H1 (cell line): ENCODE measurements at regions not wholly inside any gene's neighbourhood (a gene's known extent, or its start where the extent isn't known, plus 50 kb on each side); places are given as distances from the start of the nearest gene placed in this dataset.

Experiments
- CTCF ChIA-PET: fragments of 300-600 bp; sonication (Branson Sonifier 250); formaldehyde crosslinking; loops from one replicate; lab custom pipeline; 2021; ENCODE audit not compliant: partially characterized antibody; lab: Charles Lee
- POLR2A ChIA-PET: fragments of 300-600 bp; sonication (Branson Sonifier 250); formaldehyde crosslinking; loops from one replicate; lab custom pipeline; 2021; ENCODE audit warnings: inconsistent platforms; ENCODE audit not compliant: partially characterized antibody; lab: Charles Lee
- DNase-seq, 2 experiments: peaks; one replicate each; pipeline versions ENCODE4 v3.0.0 to v3.0.0-alpha.2; 2010 to 2022; ENCODE audit warnings: low spot score in 2 of 2, low read depth in 1 of 2, mixed read lengths in 1 of 2
- FAIRE-seq: peaks from 2 replicates; lab custom pipeline; 2011; peaks lifted over from hg19 to GRCh38; lab: Jason Lieb, UNC
- H2AFZ ChIP-seq: 2 replicates; pipeline ENCODE4 v1.8.1; 2012; ENCODE audit warnings: low read length, inconsistent platforms
- H2AK5ac ChIP-seq: 2 replicates; pipeline ENCODE4 v1.6.1; 2013; ENCODE audit warnings: low read depth, low read length
- H2BK120ac ChIP-seq: replicated peaks from 2 replicates; pipeline ENCODE3; 2013; ENCODE audit warnings: low read depth, low read length, inconsistent platforms
- H2BK12ac ChIP-seq: 2 replicates; pipeline ENCODE4 v1.6.1; 2013; ENCODE audit warnings: low read depth, low read length
- H2BK15ac ChIP-seq: 2 replicates; pipeline ENCODE4 v1.6.1; 2013; ENCODE audit warnings: low read length
- H2BK20ac ChIP-seq: 2 replicates; pipeline ENCODE4 v1.6.1; 2013; ENCODE audit warnings: low read length
- H2BK5ac ChIP-seq: 2 replicates; pipeline ENCODE4 v1.6.1; 2013; ENCODE audit warnings: low read depth, low read length
- H3K14ac ChIP-seq: 2 replicates; pipeline ENCODE4 v1.6.1; 2013; ENCODE audit warnings: inconsistent platforms; ENCODE audit not compliant: insufficient read length
- H3K18ac ChIP-seq: 2 replicates; pipeline ENCODE4 v1.6.1; 2013; ENCODE audit warnings: low read length; ENCODE audit errors: extremely low read depth
- H3K23ac ChIP-seq: 2 replicates; pipeline ENCODE4 v1.6.1; 2013; ENCODE audit warnings: inconsistent platforms; ENCODE audit not compliant: insufficient read length
- H3K23me2 ChIP-seq: 2 replicates; pipeline ENCODE4 v1.6.1; 2013; ENCODE audit warnings: low read depth, low read length
- H3K27ac ChIP-seq: 2 replicates; pipeline ENCODE4 v1.6.1; 2011; ENCODE audit warnings: low read depth, low read length, inconsistent platforms
- H3K27me3 ChIP-seq, 4 experiments: replicated peaks in 1 of 4; 1 replicate in 1 of 4; 2 replicates in 3 of 4; pipeline versions ENCODE4 v1.6.1 to v1.8.1; 2011 to 2013; ENCODE audit warnings: low read length in 3 of 4, mild to moderate bottlenecking in 3 of 4, inconsistent platforms in 2 of 4, mixed read lengths in 2 of 4, moderate library complexity in 1 of 4; ENCODE audit not compliant: control insufficient read depth in 3 of 4, insufficient read depth in 3 of 4; ENCODE audit errors: extremely low read depth in 1 of 4
- H3K36me3 ChIP-seq, 4 experiments: 2 replicates each; pipeline versions ENCODE4 v1.6.1 to v1.8.1; 2011 to 2013; ENCODE audit warnings: mild to moderate bottlenecking in 4 of 4, low read length in 3 of 4, moderate library complexity in 2 of 4, control low read depth in 1 of 4, inconsistent platforms in 1 of 4; ENCODE audit not compliant: insufficient read depth in 4 of 4, control insufficient read depth in 2 of 4
- H3K4ac ChIP-seq: replicated peaks from 2 replicates; pipeline ENCODE3; 2013; ENCODE audit warnings: low read length, low read depth, mixed read lengths, inconsistent platforms; ENCODE audit not compliant: insufficient read length
- H3K4me1 ChIP-seq, 4 experiments: replicated peaks in 1 of 4; 1 replicate in 1 of 4; 2 replicates in 3 of 4; pipeline versions ENCODE4 v1.6.1 to v1.8.1; 2011 to 2013; ENCODE audit warnings: low read length in 3 of 4, inconsistent platforms in 2 of 4, mixed read lengths in 1 of 4; ENCODE audit not compliant: insufficient read depth in 4 of 4, control insufficient read depth in 3 of 4
- H3K4me2 ChIP-seq, 2 experiments: 2 replicates each; pipeline versions ENCODE4 v1.6.1 to v1.8.1; 2011 to 2013; ENCODE audit warnings: low read depth in 2 of 2, low read length in 2 of 2, control low read depth in 1 of 2, inconsistent platforms in 1 of 2, mild to moderate bottlenecking in 1 of 2; ENCODE audit not compliant: insufficient read depth in 1 of 2
- H3K4me3 ChIP-seq, 4 experiments: fragments of 200-600, 300-600 bp in 1 of 4; sonication (generic), shearing (Covaris generic), sonication (Bioruptor Twin) in 1 of 4; 2 replicates each; pipeline versions ENCODE4 v1.5.1 to v1.8.1; 2011 to 2016; ENCODE audit warnings: low read length in 4 of 4, low read depth in 3 of 4, control low read depth in 2 of 4, inconsistent platforms in 2 of 4, mild to moderate bottlenecking in 2 of 4, mixed read lengths in 1 of 4, moderate library complexity in 1 of 4; ENCODE audit not compliant: insufficient read depth in 2 of 4; ENCODE audit errors: extremely low read depth in 1 of 4
- H3K56ac ChIP-seq: replicated peaks from 2 replicates; pipeline ENCODE3; 2013; ENCODE audit warnings: low read depth, mild to moderate bottlenecking, mixed read lengths, low read length, inconsistent platforms; ENCODE audit not compliant: insufficient read length
- H3K79me1 ChIP-seq: 2 replicates; pipeline ENCODE4 v1.6.1; 2013; ENCODE audit warnings: low read depth, low read length, control low read depth
- H3K79me2 ChIP-seq, 2 experiments: 2 replicates each; pipeline versions ENCODE4 v1.6.1 to v1.8.1; 2012 to 2013; ENCODE audit warnings: low read length in 2 of 2, mild to moderate bottlenecking in 2 of 2, inconsistent platforms in 1 of 2; ENCODE audit not compliant: insufficient read depth in 2 of 2, control insufficient read depth in 1 of 2
- H3K9ac ChIP-seq, 4 experiments: replicated peaks in 1 of 4; 1 replicate in 1 of 4; 2 replicates in 3 of 4; pipeline versions ENCODE4 v1.6.1 to v1.8.1; 2011 to 2013; ENCODE audit warnings: low read depth in 3 of 4, low read length in 3 of 4, control low read depth in 2 of 4, mild to moderate bottlenecking in 2 of 4, moderate library complexity in 2 of 4, inconsistent platforms in 1 of 4; ENCODE audit errors: extremely low read depth in 1 of 4
- H3K9me3 ChIP-seq, 2 experiments: 2 replicates each; pipeline versions ENCODE4 v1.6.1 to v1.8.1; 2012 to 2013; ENCODE audit warnings: mild to moderate bottlenecking in 2 of 2, moderate library complexity in 2 of 2, control low read depth in 1 of 2, inconsistent platforms in 1 of 2, low read depth in 1 of 2, low read length in 1 of 2, mixed read lengths in 1 of 2; ENCODE audit not compliant: insufficient read depth in 2 of 2
- H4K20me1 ChIP-seq, 2 experiments: replicated peaks in 1 of 2; 2 replicates each; pipeline versions ENCODE3 to v1.8.1; 2011 to 2013; ENCODE audit warnings: inconsistent platforms in 2 of 2, low read length in 2 of 2, mild to moderate bottlenecking in 1 of 2; ENCODE audit not compliant: insufficient read depth in 2 of 2, control insufficient read depth in 1 of 2
- H4K5ac ChIP-seq: 2 replicates; pipeline ENCODE4 v1.6.1; 2013; ENCODE audit warnings: low read length, low read depth, mixed read lengths, inconsistent platforms; ENCODE audit not compliant: insufficient read length
- H4K8ac ChIP-seq: 2 replicates; pipeline ENCODE4 v1.8.0; 2013; ENCODE audit warnings: mild to moderate bottlenecking, moderate library complexity, low read length, inconsistent platforms; ENCODE audit not compliant: insufficient read depth; ENCODE audit errors: extremely low read depth
- H4K91ac ChIP-seq: replicated peaks from 2 replicates; pipeline ENCODE3; 2013; ENCODE audit warnings: low read length, mixed read lengths, inconsistent platforms; ENCODE audit not compliant: insufficient read length
- JUND ChIP-seq: IDR thresholded peaks from 2 replicates; pipeline ENCODE4 v1.6.1; 2011; ENCODE audit warnings: mild to moderate bottlenecking, improper control_type of control experiment, low read length
- MAX ChIP-seq: IDR thresholded peaks from 2 replicates; pipeline ENCODE4 v1.6.1; 2012; ENCODE audit warnings: inconsistent platforms
- RFX5 ChIP-seq: IDR thresholded peaks from 2 replicates; pipeline ENCODE4 v1.6.1; 2011; ENCODE audit warnings: low read depth, low read length, improper control_type of control experiment, borderline replicate concordance
- SP1 ChIP-seq: IDR thresholded peaks from 2 replicates; pipeline ENCODE4 v1.6.1; 2011; ENCODE audit warnings: low read depth, low read length
- WGBS, 2 experiments: shearing (Covaris generic) in 1 of 2; methylation state at CpG; one replicate each; pipeline versions ENCODE4 v1.1.6 to v1.1.7; 2013 to 2015; ENCODE audit warnings: low lambda C conversion rate in 2 of 2, mixed read lengths in 2 of 2, inconsistent platforms in 1 of 2, low coverage in 1 of 2, missing lambda C conversion rate in 1 of 2; ENCODE audit not compliant: insufficient replicate concordance in 2 of 2, insufficient coverage in 1 of 2, insufficient read length in 1 of 2; ENCODE audit errors: extremely low coverage in 1 of 2, missing lambda C conversion rate in 1 of 2; 5-methylcytosine and 5-hydroxymethylcytosine counted together

DNA sequence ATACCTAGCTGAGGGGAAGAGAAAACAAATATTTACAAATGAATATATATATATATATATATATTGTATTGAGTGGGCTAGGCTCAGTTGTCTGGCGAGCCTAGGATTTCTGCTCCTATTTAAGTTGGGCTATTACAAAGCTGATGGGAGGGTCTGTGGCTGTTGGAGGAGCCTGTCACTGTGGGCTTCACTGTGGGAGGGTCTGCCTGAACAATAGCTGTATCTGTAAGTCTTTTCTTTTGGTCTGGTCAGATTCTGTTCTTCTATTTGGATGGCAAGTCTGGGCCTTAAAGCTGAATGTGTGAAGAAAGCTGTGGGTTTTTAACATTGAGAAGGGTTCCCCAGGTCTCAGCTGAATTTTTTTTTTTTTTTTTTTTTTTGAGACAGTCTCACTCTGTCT is 220.6 kb upstream of the LYZL1 start:
- Histone ChIP-seq H3K4me1 (peaks cover 0 to 6% (median 5%) of the 10 kb centered on the region in 4 experiments; a peak in 5 of 7 replicates), H3K79me2 (no peaks in the 10 kb centered on the region), H3K9ac (no peak overlapping the region), H3K23me2 (0 out of 2 replicates have a peak, but pooled peaks cover 2% of the 10 kb centered on the region), H3K4me2 (no peak overlapping the region), H3K27ac (no peak overlapping the region), H2AFZ (no peak overlapping the region; the same call in 1 of the 2 replicates), H2BK20ac (no peak overlapping the region), H3K79me1 (no peaks in the 10 kb centered on the region), H3K56ac (no peak overlapping the region), H2AK5ac (no peak overlapping the region), H3K27me3 (no peaks in the 10 kb centered on the region), H2BK15ac (no peak overlapping the region), H4K5ac (no peak overlapping the region), H2BK12ac (no peak overlapping the region), H3K14ac (no peak overlapping the region), H4K91ac (no peak overlapping the region), H3K18ac (no peak overlapping the region), H2BK120ac (no peak overlapping the region), H4K20me1 (no peaks in the 10 kb centered on the region), H2BK5ac (no peak overlapping the region), H3K9me3 (no peaks in the 10 kb centered on the region), H3K4me3 (no peak overlapping the region), H3K4ac (no peak overlapping the region), H3K23ac (no peak overlapping the region), H4K8ac (no peak overlapping the region; the same call in 1 of the 2 replicates), H3K36me3 (no peaks in the 10 kb centered on the region)
- DNase-seq (no peak), FAIRE-seq (no peak)
- WGBS, 2 experiments = 96% methylated on average over 1 of the region's 1 CpG; no CpG with 5 or more reads in 1 of the 2 experiments
- POLR2A ChIA-PET = interaction anchor here (0.6 kb wide), 1 partner anchor 55 kb away, joined by 3 read pairs; no protein-coding TSS in a partner anchor
- CTCF ChIA-PET = interaction anchor here (0.7 to 1.6 kb wide), 8 partner anchors 9 to 172 kb away, joined by 3 to 6 read pairs (median 3); no protein-coding TSS in a partner anchor
- TF ChIP-seq RFX5 (no peak), SP1 (no peak), JUND (no peak), MAX (no peak)
